Natural killer cell (primary cell): ENCODE measurements at regions not wholly inside any gene's neighbourhood (a gene's known extent, or its start where the extent isn't known, plus 50 kb on each side); places are given as distances from the start of the nearest gene placed in this dataset.

ENCODE experiments used
- ATAC-seq, 3 donors: fragments of 150-1000 bp in 2 of 3; fragments of 200-7000 bp in 1 of 3; cut with Tn5 transposase; 1 replicate in 1 of 3; 2 replicates in 2 of 3; pipeline ENCODE4 v1.10.0; 2021; ENCODE audit warnings: mild to moderate bottlenecking in 2 of 3, moderate library complexity in 2 of 3
- DNase-seq, 2 donors: peaks; one replicate each; pipeline versions ENCODE4 v3.0.0 to v3.0.0-alpha.2; 2013 to 2021; ENCODE audit warnings: mixed read lengths in 1 of 2
- H3K27ac ChIP-seq: one replicate; pipeline ENCODE4 v1.5.1; 2013; ENCODE audit warnings: mild to moderate bottlenecking, low read length
- H3K27me3 ChIP-seq: one replicate; pipeline ENCODE4 v1.6.1; 2013; ENCODE audit warnings: low read length; ENCODE audit not compliant: control insufficient read depth, insufficient read depth
- H3K36me3 ChIP-seq: one replicate; pipeline ENCODE4 v1.6.1; 2013; ENCODE audit warnings: low read length; ENCODE audit not compliant: control insufficient read depth, insufficient read depth
- H3K4me1 ChIP-seq: one replicate; pipeline ENCODE4 v1.6.1; 2013; ENCODE audit warnings: low read length; ENCODE audit not compliant: control insufficient read depth, insufficient read depth
- H3K4me3 ChIP-seq: one replicate; pipeline ENCODE4 v1.5.1; 2013; ENCODE audit warnings: low read length
- H3K9me3 ChIP-seq: one replicate; pipeline ENCODE4 v1.6.1; 2013; ENCODE audit warnings: low read length; ENCODE audit not compliant: control insufficient read depth, insufficient read depth
- H3K27ac Mint-ChIP-seq, 2 donors: one replicate each; pipeline ENCODE4 v1.8.0; 2022; ENCODE audit warnings: mild to moderate bottlenecking in 2 of 2, mixed read lengths in 2 of 2, moderate library complexity in 1 of 2
- H3K27me3 Mint-ChIP-seq, 2 donors: one replicate each; pipeline ENCODE4 v1.8.0; 2022; ENCODE audit warnings: low read depth in 2 of 2, mixed read lengths in 2 of 2
- H3K36me3 Mint-ChIP-seq: one replicate; pipeline ENCODE4 v1.8.0; 2022; ENCODE audit warnings: mixed read lengths
- H3K4me1 Mint-ChIP-seq, 2 donors: one replicate each; pipeline ENCODE4 v1.8.0; 2022; ENCODE audit warnings: mixed read lengths in 2 of 2
- H3K4me3 Mint-ChIP-seq: one replicate; pipeline ENCODE4 v1.8.0; 2022; ENCODE audit warnings: mild to moderate bottlenecking, moderate library complexity, mixed read lengths
- H3K9me3 Mint-ChIP-seq, 2 donors: one replicate each; pipeline ENCODE4 v1.8.0; 2022; ENCODE audit warnings: mixed read lengths in 2 of 2
- WGBS: methylation state at CpG from one replicate; pipeline ENCODE4 v1.1.7; 2013; ENCODE audit warnings: missing lambda C conversion rate; ENCODE audit not compliant: insufficient coverage; 5-methylcytosine and 5-hydroxymethylcytosine counted together
- intact Hi-C: fragments of 100-400 bp; cut with micrococcal nuclease; formaldehyde crosslinking; loops from one replicate; pipeline ENCODE4 v1.14.2; 2022
- TF ChIP-seq, protein P1 (sequence below): fragments of 200-600 bp; IDR thresholded peaks from one replicate; pipeline ENCODE4 v1.8.0; 2022; ENCODE audit warnings: antibody characterized with exemption

DNA sequence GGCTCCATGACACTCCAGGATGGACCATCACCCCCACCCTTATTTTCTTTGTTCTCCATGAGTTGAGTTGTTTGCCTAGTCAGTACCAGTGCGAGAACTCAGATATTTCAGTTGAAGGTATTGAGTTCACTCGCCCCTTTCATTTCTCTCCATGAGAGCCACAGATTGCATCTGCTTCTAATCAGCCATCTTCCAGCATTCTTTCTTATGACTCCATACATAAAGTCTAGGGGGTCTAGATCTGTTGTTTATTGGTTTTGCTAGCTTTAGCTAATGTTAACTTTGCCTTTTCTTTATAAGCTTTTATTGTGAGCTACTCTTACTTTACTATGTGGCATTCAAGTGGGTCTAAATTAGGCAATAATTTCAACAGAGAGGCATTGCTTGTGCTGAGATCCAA lies 71.6 kb upstream of the PDC start:
- Mint-ChIP-seq H3K4me1 (no peaks in the 10 kb centered on the region), H3K9me3 (peaks cover 8 to 9% of the 10 kb centered on the region in 2 donors), H3K4me3 (no peak overlapping the region), H3K36me3 (peaks cover 8% of the 10 kb centered on the region), H3K27ac (no peak overlapping the region), H3K27me3 (no peaks in the 10 kb centered on the region)
- Histone ChIP-seq H3K27ac (no peak overlapping the region), H3K36me3 (no peaks in the 10 kb centered on the region), H3K9me3 (peaks cover 3% of the 10 kb centered on the region), H3K4me3 (no peak overlapping the region), H3K4me1 (no peaks in the 10 kb centered on the region), H3K27me3 (no peaks in the 10 kb centered on the region)
- intact Hi-C loops = no loop called here
- DNase-seq = no peak
- WGBS = 93% methylated on average over 2 of the region's 2 CpGs
- ATAC-seq = no peak
- TF ChIP-seq, protein P1, sequence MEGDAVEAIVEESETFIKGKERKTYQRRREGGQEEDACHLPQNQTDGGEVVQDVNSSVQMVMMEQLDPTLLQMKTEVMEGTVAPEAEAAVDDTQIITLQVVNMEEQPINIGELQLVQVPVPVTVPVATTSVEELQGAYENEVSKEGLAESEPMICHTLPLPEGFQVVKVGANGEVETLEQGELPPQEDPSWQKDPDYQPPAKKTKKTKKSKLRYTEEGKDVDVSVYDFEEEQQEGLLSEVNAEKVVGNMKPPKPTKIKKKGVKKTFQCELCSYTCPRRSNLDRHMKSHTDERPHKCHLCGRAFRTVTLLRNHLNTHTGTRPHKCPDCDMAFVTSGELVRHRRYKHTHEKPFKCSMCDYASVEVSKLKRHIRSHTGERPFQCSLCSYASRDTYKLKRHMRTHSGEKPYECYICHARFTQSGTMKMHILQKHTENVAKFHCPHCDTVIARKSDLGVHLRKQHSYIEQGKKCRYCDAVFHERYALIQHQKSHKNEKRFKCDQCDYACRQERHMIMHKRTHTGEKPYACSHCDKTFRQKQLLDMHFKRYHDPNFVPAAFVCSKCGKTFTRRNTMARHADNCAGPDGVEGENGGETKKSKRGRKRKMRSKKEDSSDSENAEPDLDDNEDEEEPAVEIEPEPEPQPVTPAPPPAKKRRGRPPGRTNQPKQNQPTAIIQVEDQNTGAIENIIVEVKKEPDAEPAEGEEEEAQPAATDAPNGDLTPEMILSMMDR = no peak

DNA sequence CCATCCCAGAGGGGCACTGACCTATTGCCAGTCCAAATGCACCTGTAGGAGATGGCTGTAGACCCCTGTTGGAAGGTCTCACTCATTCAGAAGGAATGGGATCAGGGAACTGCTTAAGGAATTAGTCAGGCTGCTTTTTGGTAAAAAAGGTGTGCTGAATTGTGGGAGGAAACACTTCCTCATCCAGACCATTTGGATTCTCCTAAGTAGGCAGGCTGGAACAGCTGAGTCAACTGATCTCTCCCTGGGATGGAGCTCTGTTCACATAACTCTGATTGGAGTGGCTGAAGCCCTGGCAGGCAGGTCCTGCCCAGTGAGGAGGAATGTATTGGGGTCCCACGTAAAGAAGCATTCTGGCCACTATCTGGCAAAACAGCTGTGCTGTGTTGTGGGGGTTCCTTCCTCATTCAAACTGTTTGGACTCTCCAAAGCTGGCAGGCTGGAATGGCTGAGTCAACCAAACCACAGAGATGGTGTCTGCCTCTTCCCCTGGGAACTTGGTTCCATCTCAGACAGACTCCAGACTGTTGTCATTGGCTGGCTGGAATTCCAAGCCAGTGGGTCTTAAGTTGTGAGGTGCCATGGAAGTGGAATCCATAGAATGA lies 70.7 kb upstream of the PDC start:
- ATAC-seq = no peak

DNA sequence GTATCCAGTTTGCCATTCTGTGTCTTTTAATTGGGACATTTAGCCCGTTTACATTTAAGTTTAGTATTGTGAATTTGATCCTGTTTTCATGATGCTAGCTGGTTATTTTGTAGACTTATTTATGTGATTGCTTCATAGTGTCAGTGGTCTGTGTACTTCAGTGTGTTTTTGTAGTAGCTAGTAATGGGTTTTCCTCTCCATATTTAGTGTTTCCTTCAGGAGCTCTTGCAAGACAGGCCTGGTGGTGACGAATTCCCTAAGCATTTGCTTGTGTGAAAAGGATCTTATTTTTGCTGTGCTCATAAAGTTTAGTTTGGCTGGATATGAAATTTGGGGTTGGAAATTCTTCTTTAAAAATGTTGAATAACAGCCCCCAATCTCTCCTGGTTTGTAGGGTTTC lies 69.2 kb upstream of the PDC start:
- H3K4me3 Mint-ChIP-seq = no peak overlapping the region

More for the DNA sequence above, 70.7 kb upstream of the PDC start:
- no peaks in the 10 kb centered on the region for H3K4me1 Mint-ChIP-seq
- no peak overlapping the region for H3K27ac Mint-ChIP-seq
- no peak for DNase-seq
- 77% methylated on average over 1 of the region's 1 CpG for WGBS
- intact Hi-C loops = no loop called here
- peaks cover 8 to 9% of the 10 kb centered on the region in 2 donors for H3K9me3 Mint-ChIP-seq
- Histone ChIP-seq H3K36me3 (no peaks in the 10 kb centered on the region), H3K9me3 (peaks cover 3% of the 10 kb centered on the region), H3K4me3 (no peak overlapping the region), H3K4me1 (no peaks in the 10 kb centered on the region), H3K27me3 (no peaks in the 10 kb centered on the region), H3K27ac (no peak overlapping the region)
- H3K36me3 Mint-ChIP-seq = peaks cover 8% of the 10 kb centered on the region
- H3K27me3 Mint-ChIP-seq = no peaks in the 10 kb centered on the region
- TF ChIP-seq, protein P1 = no peak
- no peak overlapping the region for H3K4me3 Mint-ChIP-seq

More for the DNA sequence above, 69.2 kb upstream of the PDC start:
- H3K4me1 Mint-ChIP-seq = no peaks in the 10 kb centered on the region
- H3K9me3 Mint-ChIP-seq = peaks cover 8 to 13% of the 10 kb centered on the region in 2 donors
- Histone ChIP-seq H3K9me3 (peaks cover 3% of the 10 kb centered on the region), H3K4me3 (no peak overlapping the region), H3K27me3 (no peaks in the 10 kb centered on the region), H3K27ac (no peak overlapping the region), H3K4me1 (no peaks in the 10 kb centered on the region), H3K36me3 (no peaks in the 10 kb centered on the region)
- DNase-seq (no peak), ATAC-seq (no peak)
- H3K36me3 Mint-ChIP-seq = peaks cover 14% of the 10 kb centered on the region
- 88% methylated on average over 2 of the region's 2 CpGs for WGBS
- no peak overlapping the region for H3K27ac Mint-ChIP-seq
- intact Hi-C loops = no loop called here
- H3K27me3 Mint-ChIP-seq = no peaks in the 10 kb centered on the region
- TF ChIP-seq, protein P1 = no peak
